ENCODE measurements at regions not wholly inside any gene's neighbourhood (a gene's known extent, or its start where the extent isn't known, plus 50 kb on each side); places are given as distances from the start of the nearest gene placed in this dataset.

GRCh38 chr6:82767037-82767436 is 298.6 kb downstream of the UBE3D start (continued):
- TF ChIP-seq CTCF (IDR thresholded peaks at IDR 0.05) (no peak), ZFP36 (IDR thresholded peaks at IDR 0.05; ENCODE audit: borderline replicate concordance, partially characterized antibody) (no peak)

- ChIA-PET POLR2A (no interaction called here), CTCF (no interaction called here)
- 54% methylated on average over 4 of the region's 4 CpGs for WGBS (ENCODE audit: missing lambda C conversion rate)
- ATAC-seq (no peak), DNase-seq (ENCODE audit: low read depth in 1 of 2, low spot score in 1 of 2) (no peak), FAIRE-seq (no peak)
- Histone ChIP-seq H3K4me3 (no peak overlapping the region), H3K27ac (no peak overlapping the region), H3K4me2 (no peak overlapping the region), H3K9me3 (no peaks in the 10 kb centered on the region), H3K4me1 (no peaks in the 10 kb centered on the region)
- TF ChIP-seq RCOR1 (IDR thresholded peaks at IDR 0.05; ENCODE audit: low read depth, low read length), result no peak
- no peak for TF ChIP-seq USF2 (IDR thresholded peaks at IDR 0.05)
- TF ChIP-seq ATOH8 (CRISPR knock-in tag; IDR thresholded peaks at IDR 0.05; ENCODE audit: low read depth), result no peak
- no peak for TF ChIP-seq MAFK (IDR thresholded peaks at IDR 0.05; ENCODE audit: partially characterized antibody)
- TF ChIP-seq PBX3 (IDR thresholded peaks at IDR 0.05), result no peak
- no peak for TF ChIP-seq SMC3 (IDR thresholded peaks at IDR 0.05)
- TF ChIP-seq TFCP2L1 (CRISPR knock-in tag; IDR thresholded peaks at IDR 0.05), result no peak
- TF ChIP-seq POLR2A (IDR thresholded peaks at IDR 0.05; ENCODE audit: low read length), result no peak
- no peak for TF ChIP-seq HEYL (CRISPR knock-in tag; IDR thresholded peaks at IDR 0.05)
Observed at GRCh38 chr6:82767447-82767846, 298.2 kb downstream of the UBE3D start.

- FAIRE-seq (no peak), ATAC-seq (no peak), DNase-seq (ENCODE audit: low read depth in 1 of 2, low spot score in 1 of 2) (no peak)
- ChIA-PET CTCF (no interaction called here), POLR2A (no interaction called here)
- H3K4me2 ChIP-seq, result no peak overlapping the region
- H3K4me3 ChIP-seq, result no peak overlapping the region
- H3K4me1 ChIP-seq, result no peaks in the 10 kb centered on the region
- WGBS (ENCODE audit: missing lambda C conversion rate), result 59% methylated on average over 5 of the region's 5 CpGs
- H3K27ac ChIP-seq, result no peak overlapping the region
- no peaks in the 10 kb centered on the region for H3K9me3 ChIP-seq
- no peak for TF ChIP-seq BHLHE40 (IDR thresholded peaks at IDR 0.05; ENCODE audit: low read depth, low read length)
- no peak for TF ChIP-seq ELK1 (IDR thresholded peaks at IDR 0.05; ENCODE audit: low read depth, low read length)
- no peak for TF ChIP-seq E2F6 (IDR thresholded peaks at IDR 0.05; ENCODE audit: borderline replicate concordance, low read depth)
- no peak for TF ChIP-seq HOXB13 (CRISPR knock-in tag; IDR thresholded peaks at IDR 0.05; ENCODE audit: low read depth)
- no peak for TF ChIP-seq KDM1A (IDR thresholded peaks at IDR 0.05; ENCODE audit: low read depth)
- no peak for TF ChIP-seq REST (IDR thresholded peaks at IDR 0.05)
- no peak for TF ChIP-seq JUNB (IDR thresholded peaks at IDR 0.05)
- no peak for TF ChIP-seq CHD4 (IDR thresholded peaks at IDR 0.05; ENCODE audit: borderline replicate concordance)
- TF ChIP-seq ESRRA (IDR thresholded peaks at IDR 0.05; ENCODE audit: borderline replicate concordance, low read length), result no peak
- TF ChIP-seq SMC3 (IDR thresholded peaks at IDR 0.05), result no peak
- no peak for TF ChIP-seq NR3C1 (IDR thresholded peaks at IDR 0.05)
- TF ChIP-seq NFE2L2 (conservative IDR thresholded peaks at IDR 0.05; ENCODE audit: low read length), result no peak
- TF ChIP-seq GATA3 (IDR thresholded peaks at IDR 0.05; ENCODE audit: borderline replicate concordance), result no peak
- no peak for TF ChIP-seq MAX (IDR thresholded peaks at IDR 0.05)
- no peak for TF ChIP-seq HEYL (CRISPR knock-in tag; IDR thresholded peaks at IDR 0.05)
- TF ChIP-seq SREBF2 (IDR thresholded peaks at IDR 0.05), result no peak
- no peak for TF ChIP-seq CBX2 (IDR thresholded peaks at IDR 0.05; ENCODE audit: borderline replicate concordance, low read depth)
Observed at GRCh38 chr6:82772851-82773717, 292.6 kb downstream of the UBE3D start.
